OCI-M1 (cell line): ENCODE measurements at regions not wholly inside any gene's neighbourhood (a gene's known extent, or its start where the extent isn't known, plus 50 kb on each side); places are given as distances from the start of the nearest gene placed in this dataset.
A peak's percentile ranks its signal among the peaks of the same experiment; 100 is the strongest.
"Not testable (repeated sequence)": the region's sequence is repeated elsewhere in the genome, so short reads cannot be mapped to it uniquely, and the experiment has no call there.

Source experiments
- DNase-seq: peaks from one replicate; lab custom pipeline; 2025; lab: John Stamatoyannopoulos, UW

- DNase-seq: no peak
Observed at GRCh38 chr7:13198727-13199126, 511.3 kb downstream of the ARL4A start.

- DNase-seq: peak; percentile 53
Observed at GRCh38 chr7:13201628-13202027, 514.2 kb downstream of the ARL4A start.

GRCh38 chr7:13217768-13218167, 530.3 kb downstream of the ARL4A start:
- no peak for DNase-seq

- DNase-seq: no peak
Observed at GRCh38 chr7:13225068-13225467, 537.6 kb downstream of the ARL4A start.

GRCh38 chr7:13226385-13226784, 539.0 kb downstream of the ARL4A start:
- DNase-seq: no peak

- no peak for DNase-seq
Observed at GRCh38 chr7:13231216-13231615, 543.8 kb downstream of the ARL4A start.

GRCh38 chr7:13235436-13235835, 548.0 kb downstream of the ARL4A start:
- DNase-seq: no peak

GRCh38 chr7:13236026-13236425, 548.6 kb downstream of the ARL4A start:
- DNase-seq: no peak

- no peak for DNase-seq
Observed at GRCh38 chr7:13240349-13240748, 552.9 kb downstream of the ARL4A start.

GRCh38 chr7:13241416-13241815, 554.0 kb downstream of the ARL4A start:
- DNase-seq: no peak

GRCh38 chr7:13257661-13258060, 570.2 kb downstream of the ARL4A start:
- no peak for DNase-seq

- DNase-seq: no peak
Observed at GRCh38 chr7:13258386-13258785, 571.0 kb downstream of the ARL4A start.

- peak; percentile 4 for DNase-seq
Observed at GRCh38 chr7:13259930-13260329, 572.5 kb downstream of the ARL4A start.

- peak; percentile 59 for DNase-seq
Observed at GRCh38 chr7:13262929-13263530, 575.6 kb downstream of the ARL4A start.

- DNase-seq: no peak
Observed at GRCh38 chr7:13265271-13265670, 577.8 kb downstream of the ARL4A start.

- DNase-seq: not testable (repeated sequence)
Observed at GRCh38 chr7:13274205-13274604, 586.8 kb downstream of the ARL4A start.

- peak; percentile 10 for DNase-seq
Observed at GRCh38 chr7:13276977-13277376, 589.5 kb downstream of the ARL4A start.

GRCh38 chr7:13278020-13278419, 590.6 kb downstream of the ARL4A start:
- DNase-seq: no peak

- peak; percentile 60 for DNase-seq
Observed at GRCh38 chr7:13279854-13280435, 592.5 kb downstream of the ARL4A start.

- DNase-seq: peak; percentile 46
Observed at GRCh38 chr7:13282377-13282980, 595.0 kb downstream of the ARL4A start.

- DNase-seq: no peak
Observed at GRCh38 chr7:13286916-13287315, 599.5 kb downstream of the ARL4A start.

GRCh38 chr7:13288516-13288915, 601.1 kb downstream of the ARL4A start:
- no peak for DNase-seq

- no peak for DNase-seq
Observed at GRCh38 chr7:13290975-13291374, 603.5 kb downstream of the ARL4A start.
